Activated CD4-positive, alpha-beta T cell treated with anti-CD3 and anti-CD28 coated beads for 1 hour (primary cell): ENCODE measurements at regions not wholly inside any gene's neighbourhood (a gene's known extent, or its start where the extent isn't known, plus 50 kb on each side); places are given as distances from the start of the nearest gene placed in this dataset.
"Not testable (repeated sequence)": the region's sequence is repeated elsewhere in the genome, so short reads cannot be mapped to it uniquely, and the experiment has no call there.

Experiments used
- DNase-seq: peaks from one replicate; pipeline ENCODE4 v3.0.0-alpha.2; 2020

GRCh38 chr7:25672496-25672895, 444.2 kb upstream of the NPVF start:
- no peak for DNase-seq

- DNase-seq: no peak
Observed at GRCh38 chr7:25675789-25676474, 447.6 kb upstream of the NPVF start.

GRCh38 chr7:25677595-25677994, 449.3 kb upstream of the NPVF start:
- DNase-seq: no peak

- no peak for DNase-seq
Observed at GRCh38 chr7:25678215-25678614, 449.9 kb upstream of the NPVF start.

GRCh38 chr7:25680636-25681035, 452.4 kb upstream of the NPVF start:
- DNase-seq: no peak

- no peak for DNase-seq
Observed at GRCh38 chr7:25684360-25684759, 456.1 kb upstream of the NPVF start.

GRCh38 chr7:25686493-25686892, 458.2 kb upstream of the NPVF start:
- no peak for DNase-seq

- no peak for DNase-seq
Observed at GRCh38 chr7:25694211-25694610, 457.8 kb upstream of the NFE2L3 start.

GRCh38 chr7:25694699-25695098, 457.3 kb upstream of the NFE2L3 start:
- DNase-seq: no peak

GRCh38 chr7:25696571-25696970, 455.4 kb upstream of the NFE2L3 start:
- DNase-seq: no peak

GRCh38 chr7:25698451-25699113, 453.4 kb upstream of the NFE2L3 start:
- DNase-seq: no peak

- not testable (repeated sequence) for DNase-seq
Observed at GRCh38 chr7:25700141-25700540, 451.9 kb upstream of the NFE2L3 start.

- no peak for DNase-seq
Observed at GRCh38 chr7:25704413-25704812, 447.6 kb upstream of the NFE2L3 start.

GRCh38 chr7:25706764-25707163, 445.2 kb upstream of the NFE2L3 start:
- DNase-seq: no peak

- DNase-seq: no peak
Observed at GRCh38 chr7:25707768-25708620, 444.0 kb upstream of the NFE2L3 start.

GRCh38 chr7:25710959-25711358, 441.0 kb upstream of the NFE2L3 start:
- DNase-seq: no peak

- no peak for DNase-seq
Observed at GRCh38 chr7:25711940-25712339, 440.1 kb upstream of the NFE2L3 start.

- DNase-seq: no peak
Observed at GRCh38 chr7:25712500-25712899, 439.5 kb upstream of the NFE2L3 start.

- no peak for DNase-seq
Observed at GRCh38 chr7:25714013-25714412, 438.0 kb upstream of the NFE2L3 start.

- DNase-seq: no peak
Observed at GRCh38 chr7:25716421-25716820, 435.6 kb upstream of the NFE2L3 start.

- DNase-seq: no peak
Observed at GRCh38 chr7:25718596-25718995, 433.4 kb upstream of the NFE2L3 start.

- DNase-seq: no peak
Observed at GRCh38 chr7:25719190-25719896, 432.7 kb upstream of the NFE2L3 start.

GRCh38 chr7:25720427-25720826, 431.6 kb upstream of the NFE2L3 start:
- no peak for DNase-seq
